Transverse colon (tissue), 4 donors: ENCODE measurements at regions not wholly inside any gene's neighbourhood (a gene's known extent, or its start where the extent isn't known, plus 50 kb on each side); places are given as distances from the start of the nearest gene placed in this dataset.

Source experiments
- DNase-seq: peaks from one replicate; pipeline ENCODE4 v3.0.0-alpha.2; 2019
- H3K27ac ChIP-seq, 4 donors: fragments of 200-600 bp; sonication (generic); 2 replicates each; pipeline ENCODE4 v1.5.1; 2016 to 2018; ENCODE audit warnings: inconsistent platforms in 4 of 4
- H3K27me3 ChIP-seq: fragments of 200-600 bp; sonication (generic); 2 replicates; pipeline ENCODE4 v1.5.1; 2017; ENCODE audit warnings: inconsistent platforms
- H3K36me3 ChIP-seq, 4 donors: fragments of 200-600 bp; sonication (generic); 2 replicates each; pipeline ENCODE4 v1.5.1; 2017 to 2019; ENCODE audit warnings: inconsistent platforms in 4 of 4
- H3K4me1 ChIP-seq, 4 donors: fragments of 200-600 bp; sonication (generic); 2 replicates each; pipeline ENCODE4 v1.5.1; 2017 to 2020; ENCODE audit warnings: inconsistent platforms in 4 of 4
- H3K4me3 ChIP-seq, 4 donors: fragments of 200-600 bp; sonication (generic); 1 replicate in 1 of 4; 2 replicates in 3 of 4; pipeline versions ENCODE4 v1.5.1 to v1.6.1; 2017 to 2019; ENCODE audit warnings: inconsistent platforms in 4 of 4
- H3K9me3 ChIP-seq, 2 donors: fragments of 200-600 bp; sonication (generic); 2 replicates each; pipeline ENCODE4 v1.5.1; 2017 to 2019; ENCODE audit warnings: inconsistent platforms in 2 of 2
- CTCF ChIP-seq, 5 experiments: fragments of 200-600 bp in 3 of 5; fragments of 450-650 bp in 2 of 5; sonication (generic) in 3 of 5; IDR thresholded peaks; 1 replicate in 2 of 5; 2 replicates in 3 of 5; pipeline ENCODE4 v1.5.1; 2016 to 2017; ENCODE audit warnings: antibody characterized with exemption in 5 of 5, inconsistent platforms in 3 of 5, mild to moderate bottlenecking in 2 of 5, moderate library complexity in 1 of 5
- EP300 ChIP-seq: sonication (generic); formaldehyde crosslinking; IDR thresholded peaks from one replicate; pipeline ENCODE4 v1.6.1; 2017; ENCODE audit warnings: antibody characterized with exemption, low read depth
- POLR2A ChIP-seq: fragments of 450-650 bp; IDR thresholded peaks from one replicate; pipeline ENCODE4 v1.6.1; 2016; ENCODE audit warnings: antibody characterized with exemption, mild to moderate bottlenecking, moderate library complexity
- POLR2AphosphoS5 ChIP-seq, 3 donors: sonication (generic); formaldehyde crosslinking; IDR thresholded peaks; one replicate each; pipeline ENCODE4 v1.6.1; 2016; ENCODE audit warnings: antibody characterized with exemption in 3 of 3
- WGBS, 2 donors: methylation state at CpG; one replicate each; pipeline ENCODE4 v1.1.5; 2018; ENCODE audit warnings: low coverage in 1 of 2; 5-methylcytosine and 5-hydroxymethylcytosine counted together
- in situ Hi-C, 4 donors: fragments of 200-750 bp; cut with MboI; loops; one replicate each; pipeline versions ENCODE4 v1.15.0 to v1.15.1; 2017; ENCODE audit warnings: low sequenced_read_pairs in 3 of 4, low pct_ligation_motif_present in 1 of 4, low pct_unique_long_range_greater_than_20kb in 1 of 4
- intact Hi-C: fragments of 100-400 bp; cut with DNase I; formaldehyde crosslinking; loops from one replicate; pipeline ENCODE4 v1.15.1; 2023; ENCODE audit warnings: low total_unique reads

GRCh38 chr11:80973786-80974185 is 1533.0 kb upstream of the TENM4 start:
- TF ChIP-seq POLR2AphosphoS5 (IDR thresholded peaks at IDR 0.05): no peak
- TF ChIP-seq POLR2A: no peak
- no peak for TF ChIP-seq EP300
- TF ChIP-seq CTCF (IDR thresholded peaks at IDR 0.05): no peak
- WGBS, 2 donors: 77 to 86% methylated on average over 2 of the region's 2 CpGs
- no peaks in the 10 kb centered on the region for H3K4me1 ChIP-seq
- no peaks in the 10 kb centered on the region for H3K9me3 ChIP-seq
- in situ Hi-C loops (no loop called here), intact Hi-C loops (no loop called here)
- no peak overlapping the region for H3K27ac ChIP-seq
- DNase-seq: no peak
- no peak overlapping the region for H3K4me3 ChIP-seq
- no peaks in the 10 kb centered on the region for H3K27me3 ChIP-seq
- no peaks in the 10 kb centered on the region for H3K36me3 ChIP-seq

GRCh38 chr11:80970037-80970436 is 1529.2 kb upstream of the TENM4 start:
- Histone ChIP-seq H3K27ac (no peak overlapping the region), H3K36me3 (no peaks in the 10 kb centered on the region), H3K4me1 (no peaks in the 10 kb centered on the region), H3K27me3 (no peaks in the 10 kb centered on the region), H3K4me3 (no peak overlapping the region), H3K9me3 (no peaks in the 10 kb centered on the region)
- DNase-seq: no peak
- TF ChIP-seq POLR2AphosphoS5 (IDR thresholded peaks at IDR 0.05): no peak
- TF ChIP-seq EP300: no peak
- no peak for TF ChIP-seq POLR2A
- TF ChIP-seq CTCF (IDR thresholded peaks at IDR 0.05): no peak
- in situ Hi-C loops (no loop called here), intact Hi-C loops (no loop called here)

- WGBS, 2 donors: 71 to 82% methylated on average over 1 to 5 of the region's 5 CpGs
- no peak for TF ChIP-seq POLR2AphosphoS5 (IDR thresholded peaks at IDR 0.05)
- no peak for TF ChIP-seq CTCF (IDR thresholded peaks at IDR 0.05)
- TF ChIP-seq POLR2A: no peak
- no peak for TF ChIP-seq EP300
- intact Hi-C loops (no loop called here), in situ Hi-C loops (no loop called here)
- Histone ChIP-seq H3K4me3 (no peak overlapping the region), H3K4me1 (no peaks in the 10 kb centered on the region), H3K9me3 (no peaks in the 10 kb centered on the region), H3K36me3 (no peaks in the 10 kb centered on the region), H3K27me3 (no peaks in the 10 kb centered on the region), H3K27ac (no peak overlapping the region)
- DNase-seq: no peak
Measured at GRCh38 chr11:80967649-80968048, 1526.8 kb upstream of the TENM4 start.

- Histone ChIP-seq H3K9me3 (no peaks in the 10 kb centered on the region), H3K4me3 (no peak overlapping the region), H3K27me3 (no peaks in the 10 kb centered on the region), H3K4me1 (no peaks in the 10 kb centered on the region), H3K27ac (no peak overlapping the region), H3K36me3 (no peaks in the 10 kb centered on the region)
- in situ Hi-C loops: no loop called here
- TF ChIP-seq POLR2A (no peak), POLR2AphosphoS5 (IDR thresholded peaks at IDR 0.05) (no peak), CTCF (IDR thresholded peaks at IDR 0.05) (no peak), EP300 (no peak)
- WGBS, 2 donors: 52 to 62% methylated on average over 2 of the region's 2 CpGs
- DNase-seq: no peak
- intact Hi-C loops: no loop called here
Measured at GRCh38 chr11:80960381-80961029, 1519.7 kb upstream of the TENM4 start.
